Right hindlimb (tissue), 1 donor: ENCODE measurements at regions not wholly inside any gene's neighbourhood (a gene's known extent, or its start where the extent isn't known, plus 50 kb on each side); places are given as distances from the start of the nearest gene placed in this dataset.
"Not testable (repeated sequence)": the region's sequence is repeated elsewhere in the genome, so short reads cannot be mapped to it uniquely, and the experiment has no call there.

Source experiments
- DNase-seq: peaks from one replicate; pipeline ENCODE4 v3.0.0-alpha.2; 2018

GRCh38 chr20:40019510-40019909 lies 669.5 kb downstream of the MAFB start:
- no peak for DNase-seq

GRCh38 chr20:40017765-40018164 lies 671.3 kb downstream of the MAFB start:
- DNase-seq: no peak

GRCh38 chr20:40016890-40017289 lies 672.1 kb downstream of the MAFB start:
- DNase-seq: no peak

- DNase-seq: no peak
Measured at GRCh38 chr20:40016392-40016791, 672.6 kb downstream of the MAFB start.

GRCh38 chr20:40012026-40012425 lies 677.0 kb downstream of the MAFB start:
- DNase-seq: not testable (repeated sequence)

GRCh38 chr20:40010483-40010882 lies 678.6 kb downstream of the MAFB start:
- DNase-seq: peak; percentile 19

- no peak for DNase-seq
Measured at GRCh38 chr20:40009542-40009941, 679.5 kb downstream of the MAFB start.

GRCh38 chr20:40008177-40008576 lies 680.9 kb downstream of the MAFB start:
- DNase-seq: no peak

- DNase-seq: no peak
Measured at GRCh38 chr20:40006168-40006860, 682.7 kb downstream of the MAFB start.

- DNase-seq: not testable (repeated sequence)
Measured at GRCh38 chr20:40004092-40004491, 684.9 kb downstream of the MAFB start.

GRCh38 chr20:39993742-39994141 lies 695.3 kb downstream of the MAFB start:
- DNase-seq: no peak

- DNase-seq: no peak
Measured at GRCh38 chr20:39990692-39991091, 698.3 kb downstream of the MAFB start.

GRCh38 chr20:39988991-39989390 lies 700.0 kb downstream of the MAFB start:
- no peak for DNase-seq

GRCh38 chr20:39986173-39986904 lies 702.7 kb downstream of the MAFB start:
- DNase-seq: peak; percentile 68

GRCh38 chr20:39985271-39985827 lies 703.7 kb downstream of the MAFB start:
- no peak for DNase-seq

- DNase-seq: no peak
Measured at GRCh38 chr20:39983655-39984054, 705.4 kb downstream of the MAFB start.

GRCh38 chr20:39983183-39983582 lies 705.9 kb downstream of the MAFB start:
- no peak for DNase-seq

GRCh38 chr20:39974966-39975501 lies 714.0 kb downstream of the MAFB start:
- DNase-seq: no peak

- no peak for DNase-seq
Measured at GRCh38 chr20:39968495-39968894, 720.5 kb downstream of the MAFB start.

GRCh38 chr20:39967806-39968205 lies 721.2 kb downstream of the MAFB start:
- no peak for DNase-seq

GRCh38 chr20:39961637-39962244 lies 727.3 kb downstream of the MAFB start:
- no peak for DNase-seq

GRCh38 chr20:39960522-39961428 lies 728.3 kb downstream of the MAFB start:
- peak; percentile 77 for DNase-seq
